Gastrocnemius medialis (tissue), 4 donors: ENCODE measurements at regions not wholly inside any gene's neighbourhood (a gene's known extent, or its start where the extent isn't known, plus 50 kb on each side); places are given as distances from the start of the nearest gene placed in this dataset.
"Not testable (repeated sequence)": the region's sequence is repeated elsewhere in the genome, so short reads cannot be mapped to it uniquely, and the experiment has no call there.

Source experiments
- ATAC-seq, 2 donors: fragments of 150-250 bp; one replicate each; pipeline ENCODE4 v1.9.1; 2016
- DNase-seq, 2 donors: peaks; one replicate each; pipeline ENCODE4 v3.0.0-alpha.2; 2019
- H3K27ac ChIP-seq, 4 donors: fragments of 200-600 bp; sonication (generic); 1 replicate in 1 of 4; 2 replicates in 3 of 4; pipeline ENCODE4 v1.5.1; 2016 to 2018; ENCODE audit warnings: mild to moderate bottlenecking in 2 of 4, moderate library complexity in 1 of 4
- H3K27me3 ChIP-seq, 3 donors: fragments of 200-600 bp; sonication (generic) in 2 of 3; 1 replicate in 1 of 3; 2 replicates in 2 of 3; pipeline versions ENCODE4 v1.5.1 to v1.6.0; 2016 to 2019; ENCODE audit warnings: mild to moderate bottlenecking in 1 of 3, moderate library complexity in 1 of 3
- H3K36me3 ChIP-seq, 2 donors: fragments of 200-600 bp; sonication (generic) in 1 of 2; one replicate each; pipeline ENCODE4 v1.5.1; 2017 to 2018
- H3K4me1 ChIP-seq, 2 donors: fragments of 200-600 bp; sonication (generic) in 1 of 2; one replicate each; pipeline ENCODE4 v1.5.1; 2016 to 2017; ENCODE audit warnings: mild to moderate bottlenecking in 2 of 2
- H3K4me3 ChIP-seq, 4 donors: fragments of 200-600 bp; sonication (generic) in 3 of 4; 1 replicate in 1 of 4; 2 replicates in 3 of 4; pipeline ENCODE4 v1.5.1; 2016 to 2019; ENCODE audit warnings: mild to moderate bottlenecking in 2 of 4
- H3K9me3 ChIP-seq, 3 donors: fragments of 200-600 bp; sonication (generic) in 2 of 3; 1 replicate in 1 of 3; 2 replicates in 2 of 3; pipeline ENCODE4 v1.5.1; 2016 to 2019
- POLR2A ChIP-seq, 2 donors: fragments of 450-650 bp; IDR thresholded peaks; one replicate each; pipeline ENCODE4 v1.6.1; 2017; ENCODE audit warnings: antibody characterized with exemption in 2 of 2, mild to moderate bottlenecking in 2 of 2, moderate library complexity in 2 of 2
- in situ Hi-C, 4 donors: fragments of 200-750 bp; cut with MboI; loops; one replicate each; pipeline versions ENCODE4 v1.15.0 to v1.8.0; 2017; ENCODE audit warnings: low sequenced_read_pairs in 4 of 4
- intact Hi-C: fragments of 100-400 bp; cut with DNase I; formaldehyde crosslinking; loops from one replicate; pipeline ENCODE4 v1.15.1; 2023; ENCODE audit warnings: low total_unique reads
- TF ChIP-seq, protein P1 (sequence below), 5 experiments: fragments of 450-650 bp in 3 of 5; fragments of 200-600 bp in 2 of 5; sonication (generic) in 2 of 5; IDR thresholded peaks in 4 of 5; conservative IDR thresholded peaks in 1 of 5; 1 replicate in 4 of 5; 2 replicates in 1 of 5; pipeline ENCODE4 v1.5.1; 2016 to 2019; ENCODE audit warnings: antibody characterized with exemption in 5 of 5, mild to moderate bottlenecking in 3 of 5, moderate library complexity in 3 of 5

- Histone ChIP-seq H3K27ac (no peak overlapping the region), H3K4me3 (no peak overlapping the region), H3K36me3 (no peaks in the 10 kb centered on the region), H3K27me3 (no peaks in the 10 kb centered on the region), H3K9me3 (peaks cover 0 to 11% (median 0%) of the 10 kb centered on the region in 3 donors), H3K4me1 (no peaks in the 10 kb centered on the region)
- DNase-seq (no peak), ATAC-seq (no peak)
- in situ Hi-C loops: no loop called here
- intact Hi-C loops: no loop called here
- TF ChIP-seq POLR2A (IDR thresholded peaks at IDR 0.05): no peak
- TF ChIP-seq, protein P1, sequence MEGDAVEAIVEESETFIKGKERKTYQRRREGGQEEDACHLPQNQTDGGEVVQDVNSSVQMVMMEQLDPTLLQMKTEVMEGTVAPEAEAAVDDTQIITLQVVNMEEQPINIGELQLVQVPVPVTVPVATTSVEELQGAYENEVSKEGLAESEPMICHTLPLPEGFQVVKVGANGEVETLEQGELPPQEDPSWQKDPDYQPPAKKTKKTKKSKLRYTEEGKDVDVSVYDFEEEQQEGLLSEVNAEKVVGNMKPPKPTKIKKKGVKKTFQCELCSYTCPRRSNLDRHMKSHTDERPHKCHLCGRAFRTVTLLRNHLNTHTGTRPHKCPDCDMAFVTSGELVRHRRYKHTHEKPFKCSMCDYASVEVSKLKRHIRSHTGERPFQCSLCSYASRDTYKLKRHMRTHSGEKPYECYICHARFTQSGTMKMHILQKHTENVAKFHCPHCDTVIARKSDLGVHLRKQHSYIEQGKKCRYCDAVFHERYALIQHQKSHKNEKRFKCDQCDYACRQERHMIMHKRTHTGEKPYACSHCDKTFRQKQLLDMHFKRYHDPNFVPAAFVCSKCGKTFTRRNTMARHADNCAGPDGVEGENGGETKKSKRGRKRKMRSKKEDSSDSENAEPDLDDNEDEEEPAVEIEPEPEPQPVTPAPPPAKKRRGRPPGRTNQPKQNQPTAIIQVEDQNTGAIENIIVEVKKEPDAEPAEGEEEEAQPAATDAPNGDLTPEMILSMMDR (IDR thresholded peaks at IDR 0.05 in 4 of 5, conservative IDR thresholded peaks at IDR 0.05 in 1 of 5): no peak
These were observed 60.1 kb upstream of the NAMPT start for GRCh38 chr7:106344861-106345260.

GRCh38 chr7:106344211-106344610, 59.4 kb upstream of the NAMPT start:
- in situ Hi-C loops (no loop called here), intact Hi-C loops (no loop called here)
- no peaks in the 10 kb centered on the region for H3K4me1 ChIP-seq
- no peak overlapping the region for H3K4me3 ChIP-seq
- no peaks in the 10 kb centered on the region for H3K27me3 ChIP-seq
- DNase-seq (no peak), ATAC-seq (no peak)
- H3K36me3 ChIP-seq: no peaks in the 10 kb centered on the region
- no peak overlapping the region for H3K27ac ChIP-seq
- peaks cover 0 to 6% (median 0%) of the 10 kb centered on the region in 3 donors for H3K9me3 ChIP-seq
- TF ChIP-seq, protein P1 (IDR thresholded peaks at IDR 0.05 in 4 of 5, conservative IDR thresholded peaks at IDR 0.05 in 1 of 5): no peak
- TF ChIP-seq POLR2A (IDR thresholded peaks at IDR 0.05): no peak

DNA sequence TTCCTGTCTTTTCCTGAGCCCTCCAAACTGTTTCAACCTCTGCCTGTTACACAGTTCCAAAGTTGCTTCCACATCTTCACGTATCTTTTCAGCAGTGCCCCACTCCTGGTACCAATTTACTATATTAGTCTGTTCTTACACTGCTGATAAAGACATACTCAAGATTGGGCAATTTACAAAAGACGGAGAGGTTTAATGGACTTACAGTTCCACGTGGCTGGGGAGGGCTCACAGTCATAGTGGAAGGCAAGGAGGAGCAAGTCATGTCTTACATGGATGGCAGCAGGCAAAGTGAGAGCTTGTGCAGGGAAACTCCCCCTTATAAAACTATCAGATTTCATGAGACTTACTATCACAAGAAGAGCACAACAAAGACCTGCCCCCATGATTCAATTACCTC, 57.3 kb upstream of the NAMPT start:
- intact Hi-C loops: not testable (repeated sequence)

DNA sequence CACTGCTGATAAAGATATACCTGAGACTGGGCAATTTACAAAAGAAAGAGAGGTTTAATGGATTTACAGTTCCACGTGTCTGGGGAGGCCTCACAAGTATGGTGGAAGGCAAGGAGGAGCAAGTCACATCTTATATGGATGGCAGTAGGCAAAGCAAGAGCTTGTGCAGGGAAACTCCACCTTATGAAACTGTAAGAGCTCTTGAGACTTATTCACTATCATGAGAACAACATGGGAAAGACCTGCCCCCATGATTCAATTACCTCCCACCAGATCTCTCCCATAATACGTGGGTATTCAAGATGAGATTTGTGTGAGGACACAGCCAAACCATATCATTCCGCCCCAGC, 55.4 kb upstream of the NAMPT start:
- H3K27ac ChIP-seq, H3K4me3 ChIP-seq, DNase-seq, in situ Hi-C loops, intact Hi-C loops, H3K27me3 ChIP-seq, ATAC-seq, H3K4me1 ChIP-seq, H3K36me3 ChIP-seq: not testable (repeated sequence)
- H3K9me3 ChIP-seq: peaks cover 0 to 12% (median 4%) of the 10 kb centered on the region in 3 donors

More for the DNA sequence above, 57.3 kb upstream of the NAMPT start:
- H3K27me3 ChIP-seq, in situ Hi-C loops, H3K4me3 ChIP-seq, ATAC-seq, H3K36me3 ChIP-seq, H3K4me1 ChIP-seq, H3K27ac ChIP-seq, DNase-seq: not testable (repeated sequence)
- peaks cover 0 to 12% (median 4%) of the 10 kb centered on the region in 3 donors for H3K9me3 ChIP-seq

DNA sequence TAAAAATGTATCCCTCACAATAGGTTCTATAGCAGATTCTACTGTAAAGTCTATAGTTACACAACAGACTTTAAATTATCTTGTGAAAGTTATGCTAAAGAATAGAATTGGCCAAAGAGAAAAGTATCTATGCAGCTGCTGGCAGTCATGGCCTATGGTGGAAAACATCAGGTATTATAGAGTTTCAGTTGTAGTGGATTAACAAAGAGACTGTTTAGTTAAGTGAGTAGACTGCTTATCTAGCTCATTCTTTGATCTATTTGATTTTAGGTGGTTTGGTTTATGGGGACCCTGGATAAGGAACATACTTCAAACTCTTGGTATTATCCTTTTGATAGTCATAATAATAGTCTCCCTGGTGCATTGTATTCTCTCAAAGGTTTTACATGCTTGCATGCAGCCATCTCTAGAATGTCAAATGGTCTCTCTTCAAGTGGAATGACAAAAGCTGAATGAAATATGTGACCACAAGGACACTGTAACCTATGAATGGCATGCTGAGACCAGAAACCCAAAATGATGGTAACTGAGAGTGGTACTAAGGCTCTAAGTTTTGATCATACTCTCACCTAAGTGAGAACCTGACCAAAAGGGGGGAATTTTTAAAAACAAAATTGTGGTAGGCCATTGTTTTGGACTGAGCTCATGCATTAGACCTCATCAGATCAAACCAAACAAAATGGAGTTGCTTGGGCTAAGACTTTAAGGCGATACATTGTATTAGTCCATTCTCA, 54.9 kb upstream of the NAMPT start:
- no peak for DNase-seq
- intact Hi-C loops: no loop called here

More for the DNA sequence above, 54.9 kb upstream of the NAMPT start:
- in situ Hi-C loops: no loop called here
- no peak overlapping the region for H3K4me3 ChIP-seq
- no peak for TF ChIP-seq POLR2A (IDR thresholded peaks at IDR 0.05)
- TF ChIP-seq, protein P1 (IDR thresholded peaks at IDR 0.05 in 4 of 5, conservative IDR thresholded peaks at IDR 0.05 in 1 of 5): no peak
- H3K27ac ChIP-seq: no peak overlapping the region
- peaks cover 0 to 12% (median 4%) of the 10 kb centered on the region in 3 donors for H3K9me3 ChIP-seq
- no peaks in the 10 kb centered on the region for H3K27me3 ChIP-seq
- ATAC-seq: no peak
- no peaks in the 10 kb centered on the region for H3K36me3 ChIP-seq
- no peaks in the 10 kb centered on the region for H3K4me1 ChIP-seq
